HCT116 (cell line): ENCODE measurements at regions not wholly inside any gene's neighbourhood (a gene's known extent, or its start where the extent isn't known, plus 50 kb on each side); places are given as distances from the start of the nearest gene placed in this dataset.

ENCODE experiments used
- ATAC-seq: fragments of 200-7000 bp; cut with Tn5 transposase; 2 replicates; pipeline ENCODE4 v1.9.1; 2020; ENCODE audit warnings: mild to moderate bottlenecking, moderate library complexity
- BruUV-seq: library from RNA; stranded (reverse); fragments of 400-500 nt; replicated peaks from 2 replicates; lab custom pipeline; 2021; lab: Mats Ljungman, UMichigan
- CTCF ChIA-PET: fragments of 300-600 bp; sonication (Branson Sonifier 250); formaldehyde crosslinking; loops from one replicate; lab custom pipeline; 2021; ENCODE audit warnings: antibody characterized with exemption; lab: Charles Lee
- POLR2A ChIA-PET: fragments of 300-600, 350-600 bp; sonication (Branson Sonifier 250); formaldehyde crosslinking; loops from one replicate; lab custom pipeline; 2021; ENCODE audit warnings: antibody characterized with exemption; lab: Charles Lee
- RAD21 ChIA-PET, 2 experiments: fragments of 300-600 bp; sonication (Branson Sonifier 250); formaldehyde crosslinking; loops; one replicate each; lab custom pipeline; 2023; ENCODE audit warnings: low total read pairs in 2 of 2; ENCODE audit not compliant: uncharacterized antibody in 2 of 2, unreplicated experiment in 2 of 2, low non-redundant PET in 1 of 2; lab: Charles Lee
- DNase-seq: peaks from one replicate; pipeline ENCODE4 v3.0.0-alpha.2; 2010; ENCODE audit warnings: low read depth, low spot score
- H2AFZ ChIP-seq: fragments of 200-600 bp; shearing (Covaris generic), sonication (generic); 2 replicates; pipeline ENCODE4 v1.6.1; 2017; ENCODE audit warnings: low read depth, mixed run types, mixed read lengths, antibody characterized with exemption, low read length; ENCODE audit not compliant: poor library complexity, severe bottlenecking
- H3K27ac ChIP-seq: 2 replicates; pipeline ENCODE4 v1.5.1; 2012; ENCODE audit warnings: low read depth, low read length
- H3K27me3 ChIP-seq: fragments of 200-600 bp; sonication (generic); 2 replicates; pipeline ENCODE4 v1.6.1; 2016; ENCODE audit warnings: mixed run types, low read length, mixed read lengths; ENCODE audit not compliant: insufficient read depth
- H3K36me3 ChIP-seq, 2 experiments: fragments of 200-500 bp in 1 of 2; fragments of 200-600 bp in 1 of 2; sonication (Bioruptor generic) in 1 of 2; sonication (generic) in 1 of 2; 2 replicates each; pipeline versions ENCODE4 v1.5.1 to v1.6.1; 2014 to 2016; ENCODE audit warnings: low read length in 2 of 2, inconsistent platforms in 1 of 2, mixed read lengths in 1 of 2, mixed run types in 1 of 2; ENCODE audit not compliant: insufficient read depth in 2 of 2, control insufficient read depth in 1 of 2
- H3K4me1 ChIP-seq, 2 experiments: fragments of 200-600 bp in 1 of 2; sonication (generic) in 1 of 2; 2 replicates each; pipeline versions ENCODE4 v1.5.1 to v1.6.1; 2012 to 2017; ENCODE audit warnings: low read length in 2 of 2, inconsistent platforms in 1 of 2, mild to moderate bottlenecking in 1 of 2, mixed read lengths in 1 of 2, mixed run types in 1 of 2, moderate library complexity in 1 of 2; ENCODE audit not compliant: insufficient read depth in 2 of 2, control insufficient read depth in 1 of 2
- H3K4me2 ChIP-seq: fragments of 200-600 bp; sonication (generic); 2 replicates; pipeline ENCODE4 v1.6.1; 2017; ENCODE audit warnings: mixed run types, low read length, mixed read lengths
- H3K4me3 ChIP-seq, 2 experiments: fragments of 200-600 bp in 1 of 2; sonication (generic) in 1 of 2; replicated peaks in 1 of 2; 2 replicates each; pipeline ENCODE4 v1.5.1; 2011 to 2016; ENCODE audit warnings: low read length in 2 of 2, control low read depth in 1 of 2, low read depth in 1 of 2, mild to moderate bottlenecking in 1 of 2, mixed read lengths in 1 of 2, mixed run types in 1 of 2
- H3K79me2 ChIP-seq: fragments of 200-600 bp; sonication (generic); 2 replicates; pipeline ENCODE4 v1.6.1; 2017; ENCODE audit warnings: mild to moderate bottlenecking, mixed run types, low read length, moderate library complexity, mixed read lengths; ENCODE audit not compliant: insufficient read depth
- H3K9ac ChIP-seq: fragments of 200-600 bp; sonication (generic); 2 replicates; pipeline ENCODE4 v1.6.1; 2016; ENCODE audit warnings: low read length, mixed read lengths
- H3K9me2 ChIP-seq: fragments of 200-600 bp; sonication (generic), shearing (Covaris generic); 2 replicates; pipeline ENCODE4 v1.6.1; 2017; ENCODE audit warnings: mixed run types, mild to moderate bottlenecking, moderate library complexity; ENCODE audit not compliant: insufficient read depth
- H3K9me3 ChIP-seq, 2 experiments: fragments of 200-500 bp in 1 of 2; fragments of 200-600 bp in 1 of 2; sonication (Bioruptor generic) in 1 of 2; sonication (generic) in 1 of 2; 2 replicates each; pipeline ENCODE4 v1.6.1; 2014 to 2017; ENCODE audit warnings: low read length in 2 of 2, mixed read lengths in 2 of 2, inconsistent platforms in 1 of 2, low read depth in 1 of 2, mild to moderate bottlenecking in 1 of 2, mixed run types in 1 of 2, moderate library complexity in 1 of 2; ENCODE audit not compliant: control insufficient read depth in 1 of 2, insufficient read depth in 1 of 2
- H4K20me1 ChIP-seq: fragments of 200-600 bp; sonication (generic), shearing (Covaris generic); 2 replicates; pipeline ENCODE4 v1.6.1; 2017; ENCODE audit warnings: mixed run types, mild to moderate bottlenecking, moderate library complexity; ENCODE audit not compliant: insufficient read depth
- CBX3 ChIP-seq: IDR thresholded peaks from 2 replicates; pipeline ENCODE4 v1.6.1; 2012; ENCODE audit warnings: low read depth
- CEBPB ChIP-seq: IDR thresholded peaks from 2 replicates; pipeline ENCODE4 v1.6.1; 2012; ENCODE audit warnings: low read depth
- POLR2A ChIP-seq: IDR thresholded peaks from 2 replicates; pipeline ENCODE4 v1.7.0; 2011; ENCODE audit warnings: borderline replicate concordance; ENCODE audit not compliant: insufficient read depth, insufficient read length; ENCODE audit errors: extremely low read depth
- REST ChIP-seq: IDR thresholded peaks from 2 replicates; pipeline ENCODE4 v1.6.1; 2012; ENCODE audit warnings: low read depth
- SP1 ChIP-seq: IDR thresholded peaks from 2 replicates; pipeline ENCODE4 v1.6.1; 2012; ENCODE audit warnings: low read depth
- TCF7L2 ChIP-seq: IDR thresholded peaks from 2 replicates; pipeline ENCODE4 v1.7.0; 2011; ENCODE audit warnings: borderline replicate concordance, inconsistent platforms; ENCODE audit not compliant: insufficient read depth, insufficient read length; ENCODE audit errors: extremely low read depth
- intact Hi-C: fragments of 100-400 bp; cut with micrococcal nuclease; formaldehyde crosslinking; loops from 2 replicates; pipeline ENCODE4 v1.10.0; 2022

- CTCF ChIA-PET, result no interaction called here
Observed at GRCh38 chr9:25308549-25308948, 369.7 kb downstream of the TUSC1 start.

More at GRCh38 chr9:25308549-25308948, 369.7 kb downstream of the TUSC1 start:
- H3K36me3 ChIP-seq, result no peaks in the 10 kb centered on the region
- H3K79me2 ChIP-seq, result no peaks in the 10 kb centered on the region
- no peaks in the 10 kb centered on the region for H3K4me1 ChIP-seq
- H3K9me2 ChIP-seq, result no peaks in the 10 kb centered on the region
- no peak for DNase-seq
- RAD21 ChIA-PET, result no interaction called here
- TF ChIP-seq POLR2A (no peak), TCF7L2 (no peak), REST (no peak), CEBPB (no peak), CBX3 (no peak), SP1 (no peak)
- TF ChIP-seq, all 23 proteins: peak for 0
- POLR2A ChIA-PET, result no interaction called here
- Histone ChIP-seq H3K27me3 (no peaks in the 10 kb centered on the region), H3K9ac (no peak overlapping the region), H3K4me3 (no peak overlapping the region), H4K20me1 (no peaks in the 10 kb centered on the region), H2AFZ (no peak overlapping the region), H3K9me3 (peaks cover 6 to 10% of the 10 kb centered on the region in 2 experiments; a peak in 2 of 4 replicates), H3K4me2 (no peak overlapping the region), H3K27ac (no peak overlapping the region)
- intact Hi-C loops, result no loop called here
- no peak for ATAC-seq
- BruUV-seq, result no TSS peak
